Left hindlimb (tissue), 1 donor: ENCODE measurements at regions not wholly inside any gene's neighbourhood (a gene's known extent, or its start where the extent isn't known, plus 50 kb on each side); places are given as distances from the start of the nearest gene placed in this dataset.
"Not testable (repeated sequence)": the region's sequence is repeated elsewhere in the genome, so short reads cannot be mapped to it uniquely, and the experiment has no call there.

Experiments
- DNase-seq: peaks from one replicate; pipeline ENCODE4 v3.0.0-alpha.2; 2018

- DNase-seq, result no peak
These were observed 106.3 kb upstream of the TCF4 start for GRCh38 chr18:55694291-55694690.

- no peak for DNase-seq
These were observed 100.0 kb upstream of the TCF4 start for GRCh38 chr18:55688030-55688429.

GRCh38 chr18:55687106-55687505 is 99.1 kb upstream of the TCF4 start:
- DNase-seq, result no peak

- DNase-seq, result no peak
These were observed 97.6 kb upstream of the TCF4 start for GRCh38 chr18:55685638-55686037.

- no peak for DNase-seq
These were observed 84.8 kb upstream of the TCF4 start for GRCh38 chr18:55672574-55673361.

- no peak for DNase-seq
These were observed 77.5 kb upstream of the TCF4 start for GRCh38 chr18:55665506-55665905.

GRCh38 chr18:55664758-55665400 is 76.9 kb upstream of the TCF4 start:
- not testable (repeated sequence) for DNase-seq

GRCh38 chr18:55663891-55664290 is 75.9 kb upstream of the TCF4 start:
- DNase-seq, result no peak

GRCh38 chr18:55658598-55658997 is 70.6 kb upstream of the TCF4 start:
- DNase-seq, result no peak

- no peak for DNase-seq
These were observed 69.8 kb upstream of the TCF4 start for GRCh38 chr18:55657572-55658331.

GRCh38 chr18:55654986-55655385 is 67.0 kb upstream of the TCF4 start:
- no peak for DNase-seq

GRCh38 chr18:55651236-55651635 is 63.2 kb upstream of the TCF4 start:
- no peak for DNase-seq

GRCh38 chr18:55650363-55650870 is 62.4 kb upstream of the TCF4 start:
- DNase-seq, result no peak

GRCh38 chr18:55647331-55647730 is 59.3 kb upstream of the TCF4 start:
- no peak for DNase-seq

- no peak for DNase-seq
These were observed 54.2 kb upstream of the TCF4 start for GRCh38 chr18:55642191-55642590.

GRCh38 chr18:55641486-55641885 is 53.5 kb upstream of the TCF4 start:
- no peak for DNase-seq
